ENCODE measurements at regions not wholly inside any gene's neighbourhood (a gene's known extent, or its start where the extent isn't known, plus 50 kb on each side); places are given as distances from the start of the nearest gene placed in this dataset.

GRCh38 chr4:189049682-189050081 is 891.0 kb upstream of the FRG1 start:
- Histone ChIP-seq H3K4me2 (ENCODE audit: low read depth, low read length) (no peak overlapping the region), H3K9me2 (replicated peaks; ENCODE audit: insufficient read depth, low read length) (no peaks in the 10 kb centered on the region), H3K36me3 (replicated peaks; ENCODE audit: insufficient read depth, low read length) (no peaks in the 10 kb centered on the region), H3K79me2 (ENCODE audit: low read length) (no peaks in the 10 kb centered on the region), H3K27me3 (replicated peaks; ENCODE audit: insufficient read depth, low read length) (no peaks in the 10 kb centered on the region), H3F3A (ENCODE audit: insufficient read depth, low read length) (no peaks in the 10 kb centered on the region), H3K4me1 (ENCODE audit: low read length) (no peaks in the 10 kb centered on the region), H3K4me3 (ENCODE audit: low read length) (no peak overlapping the region), H3K9ac (ENCODE audit: low read length) (no peak overlapping the region), H3K27ac (ENCODE audit: low read length) (no peak overlapping the region), H3K9me3 (replicated peaks; ENCODE audit: insufficient read depth, low read length) (no peaks in the 10 kb centered on the region), H4K20me1 (ENCODE audit: insufficient read depth, low read length) (no peaks in the 10 kb centered on the region), H2AFZ (ENCODE audit: low read length) (no peak overlapping the region)
- DNase-seq: no peak
- TF ChIP-seq CTCF (IDR thresholded peaks at IDR 0.05; ENCODE audit: low read length) (no peak), EZH2 (optimal IDR thresholded peaks at IDR 0.05; ENCODE audit: low read depth, low read length) (no peak), EZH2phosphoT487 (IDR thresholded peaks at IDR 0.05; ENCODE audit: low read length) (no peak)

GRCh38 chr4:189050643-189051042 is 890.0 kb upstream of the FRG1 start:
- no peaks in the 10 kb centered on the region for H3K9me2 ChIP-seq (replicated peaks; ENCODE audit: insufficient read depth, low read length)
- H4K20me1 ChIP-seq (ENCODE audit: insufficient read depth, low read length): no peaks in the 10 kb centered on the region
- no peak overlapping the region for H3K9ac ChIP-seq (ENCODE audit: low read length)
- H3K4me3 ChIP-seq (ENCODE audit: low read length): no peak overlapping the region
- no peaks in the 10 kb centered on the region for H3K79me2 ChIP-seq (ENCODE audit: low read length)
- TF ChIP-seq EZH2 (optimal IDR thresholded peaks at IDR 0.05; ENCODE audit: low read depth, low read length): no peak
- no peak for TF ChIP-seq EZH2phosphoT487 (IDR thresholded peaks at IDR 0.05; ENCODE audit: low read length)
- H3K27ac ChIP-seq (ENCODE audit: low read length): no peak overlapping the region
- no peak overlapping the region for H3K4me2 ChIP-seq (ENCODE audit: low read depth, low read length)
- H3K27me3 ChIP-seq (replicated peaks; ENCODE audit: insufficient read depth, low read length): no peaks in the 10 kb centered on the region
- H3K9me3 ChIP-seq (replicated peaks; ENCODE audit: insufficient read depth, low read length): no peaks in the 10 kb centered on the region
- DNase-seq: no peak
- no peaks in the 10 kb centered on the region for H3F3A ChIP-seq (ENCODE audit: insufficient read depth, low read length)
- H2AFZ ChIP-seq (ENCODE audit: low read length): no peak overlapping the region
- H3K36me3 ChIP-seq (replicated peaks; ENCODE audit: insufficient read depth, low read length): no peaks in the 10 kb centered on the region
- no peaks in the 10 kb centered on the region for H3K4me1 ChIP-seq (ENCODE audit: low read length)

- no peaks in the 10 kb centered on the region for H4K20me1 ChIP-seq (ENCODE audit: insufficient read depth, low read length)
- no peak overlapping the region for H2AFZ ChIP-seq (ENCODE audit: low read length)
- H3K4me1 ChIP-seq (ENCODE audit: low read length): no peaks in the 10 kb centered on the region
- no peak for DNase-seq
- H3K79me2 ChIP-seq (ENCODE audit: low read length): no peaks in the 10 kb centered on the region
- no peaks in the 10 kb centered on the region for H3K27me3 ChIP-seq (replicated peaks; ENCODE audit: insufficient read depth, low read length)
- H3K9me3 ChIP-seq (replicated peaks; ENCODE audit: insufficient read depth, low read length): no peaks in the 10 kb centered on the region
- no peak overlapping the region for H3K9ac ChIP-seq (ENCODE audit: low read length)
- no peak overlapping the region for H3K4me2 ChIP-seq (ENCODE audit: low read depth, low read length)
- no peak for TF ChIP-seq CTCF (IDR thresholded peaks at IDR 0.05; ENCODE audit: low read length)
- TF ChIP-seq EZH2 (optimal IDR thresholded peaks at IDR 0.05; ENCODE audit: low read depth, low read length): no peak
- TF ChIP-seq EZH2phosphoT487 (IDR thresholded peaks at IDR 0.05; ENCODE audit: low read length): no peak
- H3K4me3 ChIP-seq (ENCODE audit: low read length): no peak overlapping the region
- H3K36me3 ChIP-seq (replicated peaks; ENCODE audit: insufficient read depth, low read length): no peaks in the 10 kb centered on the region
- no peaks in the 10 kb centered on the region for H3K9me2 ChIP-seq (replicated peaks; ENCODE audit: insufficient read depth, low read length)
- no peak overlapping the region for H3K27ac ChIP-seq (ENCODE audit: low read length)
- no peaks in the 10 kb centered on the region for H3F3A ChIP-seq (ENCODE audit: insufficient read depth, low read length)
Observed at GRCh38 chr4:189053621-189054020, 887.1 kb upstream of the FRG1 start.

GRCh38 chr4:189060104-189060503 is 880.6 kb upstream of the FRG1 start:
- Histone ChIP-seq H3K79me2 (ENCODE audit: low read length) (no peaks in the 10 kb centered on the region), H3K9me2 (replicated peaks; ENCODE audit: insufficient read depth, low read length) (no peaks in the 10 kb centered on the region), H3K9me3 (replicated peaks; ENCODE audit: insufficient read depth, low read length) (no peaks in the 10 kb centered on the region), H3K4me1 (ENCODE audit: low read length) (no peaks in the 10 kb centered on the region), H3K36me3 (replicated peaks; ENCODE audit: insufficient read depth, low read length) (no peaks in the 10 kb centered on the region), H2AFZ (ENCODE audit: low read length) (no peak overlapping the region), H4K20me1 (ENCODE audit: insufficient read depth, low read length) (no peaks in the 10 kb centered on the region), H3K9ac (ENCODE audit: low read length) (no peak overlapping the region), H3K27ac (ENCODE audit: low read length) (no peak overlapping the region), H3K27me3 (replicated peaks; ENCODE audit: insufficient read depth, low read length) (no peaks in the 10 kb centered on the region), H3K4me2 (ENCODE audit: low read depth, low read length) (no peak overlapping the region), H3F3A (ENCODE audit: insufficient read depth, low read length) (no peaks in the 10 kb centered on the region), H3K4me3 (ENCODE audit: low read length) (no peak overlapping the region)
- TF ChIP-seq CTCF (IDR thresholded peaks at IDR 0.05; ENCODE audit: low read length) (no peak), EZH2phosphoT487 (IDR thresholded peaks at IDR 0.05; ENCODE audit: low read length) (no peak), EZH2 (optimal IDR thresholded peaks at IDR 0.05; ENCODE audit: low read depth, low read length) (no peak)
- DNase-seq: no peak
